ENCODE measurements at regions not wholly inside any gene's neighbourhood (a gene's known extent, or its start where the extent isn't known, plus 50 kb on each side); places are given as distances from the start of the nearest gene placed in this dataset.

DNA sequence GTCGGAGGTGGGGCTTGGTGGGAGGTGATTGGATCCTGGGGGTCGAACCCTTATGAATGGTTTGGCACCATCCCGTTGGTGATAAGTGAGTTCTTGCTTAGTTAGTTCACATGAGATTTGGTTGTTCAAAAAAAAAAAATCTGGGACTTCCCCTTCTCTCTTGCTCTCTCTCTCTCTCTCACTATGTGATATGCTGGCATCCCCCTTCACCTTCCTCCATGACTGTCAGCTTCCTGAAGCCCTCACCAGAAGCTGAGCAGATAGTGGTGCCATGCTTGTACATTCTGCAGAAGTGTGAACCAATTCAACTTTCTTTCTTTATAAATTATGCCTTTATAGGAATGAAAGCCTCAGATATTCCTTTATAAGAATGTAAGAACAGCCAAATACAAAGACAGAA is 269.7 kb upstream of the APCDD1 start:
- Histone ChIP-seq H3T11ph (ENCODE audit: low read length) (no peak overlapping the region), H3K27ac (ENCODE audit: insufficient read length, low read depth, low read length) (no peak overlapping the region), H3K14ac (ENCODE audit: insufficient read depth, low read length) (no peak overlapping the region), H4K8ac (replicated peaks; ENCODE audit: insufficient read length, low read depth, low read length) (no peak overlapping the region), H2BK120ac (ENCODE audit: low read depth, low read length, poor library complexity, severe bottlenecking) (no peak overlapping the region), H3K18ac (ENCODE audit: insufficient read length, low read depth, low read length) (no peak overlapping the region), H3K56ac (ENCODE audit: insufficient read length, low read depth, low read length) (no peak overlapping the region), H3K9ac (ENCODE audit: extremely low read depth, insufficient read length, low read length) (no peak overlapping the region), H3K4ac (ENCODE audit: low read depth, low read length) (no peak overlapping the region), H3K23me2 (ENCODE audit: insufficient read length, low read depth, low read length, poor library complexity, severe bottlenecking) (no peaks in the 10 kb centered on the region), H2BK12ac (ENCODE audit: insufficient read length, low read depth, low read length) (no peak overlapping the region), H4K5ac (ENCODE audit: insufficient read length, low read depth, low read length) (no peak overlapping the region), H3K9me3 (ENCODE audit: control insufficient read depth, low read depth, low read length) (no peaks in the 10 kb centered on the region), H2AK5ac (ENCODE audit: insufficient read length, low read length) (no peak overlapping the region), H2AFZ (ENCODE audit: low read length) (no peak overlapping the region), H3K79me2 (ENCODE audit: insufficient read depth, low read length) (no peaks in the 10 kb centered on the region), H2BK15ac (ENCODE audit: low read depth, low read length) (no peak overlapping the region), H4K91ac (ENCODE audit: insufficient read length, low read depth, low read length) (no peak overlapping the region), H4K20me1 (ENCODE audit: control insufficient read depth, insufficient read depth, insufficient read length) (no peaks in the 10 kb centered on the region), H3K79me1 (ENCODE audit: insufficient read depth, low read depth, low read length, poor library complexity, severe bottlenecking) (no peaks in the 10 kb centered on the region), H2BK20ac (ENCODE audit: low read depth, low read length, poor library complexity, severe bottlenecking) (no peak overlapping the region), H3K4me2 (ENCODE audit: insufficient read depth, insufficient read length, low read length) (no peak overlapping the region), H3K4me1 (ENCODE audit: insufficient read depth, low read length) (no peaks in the 10 kb centered on the region), H3K23ac (ENCODE audit: insufficient read length, low read depth, low read length) (no peak overlapping the region), H2BK5ac (ENCODE audit: insufficient read length, low read length) (no peak overlapping the region), H3K27me3 (ENCODE audit: insufficient read depth, low read length) (no peaks in the 10 kb centered on the region)
- no peak for TF ChIP-seq CTCF (conservative IDR thresholded peaks at IDR 0.05)
- Mint-ChIP-seq H3K27me3 (ENCODE audit: low read depth) (peaks cover 2% of the 10 kb centered on the region; the same call in 1 of the 2 replicates), H3K9me3 (peaks cover 0 to 3% of the 10 kb centered on the region in 2 experiments; a peak in 1 of 5 replicates), H3K4me3 (no peak overlapping the region), H3K4me1 (peaks cover 11 to 12% of the 10 kb centered on the region in 2 experiments), H3K27ac (no peak overlapping the region), H3K36me3 (ENCODE audit: insufficient read depth in 1 of 3, low read depth in 3 of 3) (no peaks in the 10 kb centered on the region)
- DNase-seq = no peak
- no CpG with 5 or more reads among the region's 3 CpGs for WGBS (ENCODE audit: extremely low coverage, insufficient read length, low lambda C conversion rate)

Data from H9 (cell line).